HK-2 (cell line): ENCODE measurements at regions not wholly inside any gene's neighbourhood (a gene's known extent, or its start where the extent isn't known, plus 50 kb on each side); places are given as distances from the start of the nearest gene placed in this dataset.
"Not testable (repeated sequence)": the region's sequence is repeated elsewhere in the genome, so short reads cannot be mapped to it uniquely, and the experiment has no call there.

ENCODE experiments used
- DNase-seq: peaks from one replicate; pipeline ENCODE4 v3.0.0-alpha.2; 2018; ENCODE audit not compliant: unreplicated experiment

DNA sequence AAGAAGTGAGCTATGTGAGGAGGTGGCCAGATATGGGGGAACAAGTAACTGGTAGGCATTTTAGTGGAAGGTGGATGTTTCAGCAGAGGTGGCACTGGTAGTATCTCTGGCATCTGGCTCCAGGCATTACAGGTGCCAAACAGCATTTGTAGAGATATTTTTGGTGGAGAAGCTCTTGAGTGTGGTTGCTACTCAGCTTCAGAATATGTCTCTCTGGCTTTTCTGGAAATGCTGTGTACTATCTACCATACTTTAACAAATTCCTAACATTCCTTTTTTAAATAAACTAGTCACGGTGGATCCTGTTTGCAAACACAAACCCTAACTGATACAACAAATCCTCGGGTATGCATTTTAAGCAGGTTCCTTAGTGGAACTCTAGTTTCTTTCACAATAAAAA is 128.0 kb downstream of the BARX2 start:
- DNase-seq, result no peak

DNA sequence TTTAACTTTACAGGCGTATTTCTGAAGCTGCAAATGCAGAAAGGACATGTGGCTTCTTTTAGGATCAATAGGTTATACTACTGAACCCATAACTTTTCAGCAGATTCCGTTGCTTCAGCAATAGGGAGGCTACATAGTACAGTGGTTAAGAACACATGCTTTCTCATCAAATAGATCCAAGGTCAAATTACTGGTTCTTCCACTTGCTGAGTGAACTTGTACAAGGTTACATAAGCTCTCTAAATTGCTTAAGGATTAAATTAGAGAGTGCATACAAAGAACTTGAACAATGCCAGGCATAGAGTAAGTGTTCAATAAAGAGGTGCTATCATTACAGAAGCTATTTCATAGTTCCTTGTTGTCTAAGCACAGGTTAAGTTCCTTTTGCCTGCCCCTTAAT is 129.6 kb downstream of the BARX2 start:
- DNase-seq, result no peak

- no peak for DNase-seq
Measured at GRCh38 chr11:129508163-129508562, 132.5 kb downstream of the BARX2 start.

DNA sequence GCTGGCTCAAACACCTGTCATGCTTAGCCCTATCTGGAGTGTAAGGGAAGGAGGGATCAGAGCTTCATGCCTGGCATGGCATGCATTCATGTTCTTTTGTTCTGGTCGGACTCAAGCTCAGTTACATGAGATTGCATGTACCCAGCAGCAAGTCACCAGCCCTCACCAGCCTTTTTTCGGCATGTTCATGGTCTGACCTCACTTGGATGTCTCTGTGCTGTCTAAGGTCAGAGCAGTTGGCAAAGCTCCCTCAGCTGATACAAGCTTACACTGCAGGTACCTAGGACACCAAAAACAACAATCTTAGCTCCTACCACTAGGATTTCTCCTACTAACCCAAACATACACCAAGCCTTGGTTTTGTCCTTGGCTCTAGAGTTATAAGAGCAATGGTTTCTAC is 152.6 kb downstream of the BARX2 start:
- no peak for DNase-seq

GRCh38 chr11:129530154-129530895 is 154.7 kb downstream of the BARX2 start:
- no peak for DNase-seq

GRCh38 chr11:129533395-129533794 is 157.7 kb downstream of the BARX2 start:
- DNase-seq, result no peak

- no peak for DNase-seq
Measured at GRCh38 chr11:129536338-129536737, 160.7 kb downstream of the BARX2 start.

DNA sequence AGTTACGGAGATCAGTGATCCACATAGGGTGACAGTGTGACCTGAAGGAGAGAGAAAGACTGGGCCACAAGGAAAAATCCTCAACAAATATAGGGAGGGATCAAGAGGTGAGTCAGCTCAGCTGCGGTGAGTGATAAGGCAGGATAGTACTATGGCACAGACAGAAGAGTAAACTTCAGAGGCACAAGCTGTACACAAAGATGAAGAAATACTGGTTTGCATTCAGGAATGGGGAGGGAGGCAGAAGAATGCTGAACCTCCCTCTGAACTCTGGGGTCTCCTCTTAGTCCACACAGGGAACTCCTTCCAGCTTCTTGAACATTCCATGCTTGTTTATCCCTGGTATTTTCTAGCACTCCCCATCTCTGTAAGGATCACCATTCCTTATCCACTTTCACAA is 162.7 kb downstream of the BARX2 start:
- no peak for DNase-seq

- DNase-seq, result no peak
Measured at GRCh38 chr11:129543515-129544290, 168.1 kb downstream of the BARX2 start.

- no peak for DNase-seq
Measured at GRCh38 chr11:129544691-129545090, 169.0 kb downstream of the BARX2 start.

DNA sequence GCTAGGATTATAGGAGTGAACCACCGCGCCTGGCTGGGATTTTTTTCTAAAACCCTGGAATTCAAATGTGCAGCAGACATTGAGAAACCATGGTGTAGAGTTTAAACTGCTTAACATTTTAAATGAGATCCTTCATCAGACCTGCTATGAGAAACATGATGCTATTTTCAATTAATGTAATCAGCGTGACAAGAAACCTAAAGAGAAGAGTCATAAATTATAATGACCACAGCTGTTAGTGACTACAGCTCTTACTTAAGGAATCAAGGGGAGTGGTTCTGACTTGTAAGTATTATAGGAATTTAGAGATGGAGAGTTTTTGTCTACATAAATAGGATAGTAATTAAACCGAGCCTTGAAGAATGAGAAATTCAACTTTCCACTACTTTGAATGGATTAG is 170.6 kb downstream of the BARX2 start:
- DNase-seq, result no peak

GRCh38 chr11:129557421-129557820 is 181.8 kb downstream of the BARX2 start:
- no peak for DNase-seq

DNA sequence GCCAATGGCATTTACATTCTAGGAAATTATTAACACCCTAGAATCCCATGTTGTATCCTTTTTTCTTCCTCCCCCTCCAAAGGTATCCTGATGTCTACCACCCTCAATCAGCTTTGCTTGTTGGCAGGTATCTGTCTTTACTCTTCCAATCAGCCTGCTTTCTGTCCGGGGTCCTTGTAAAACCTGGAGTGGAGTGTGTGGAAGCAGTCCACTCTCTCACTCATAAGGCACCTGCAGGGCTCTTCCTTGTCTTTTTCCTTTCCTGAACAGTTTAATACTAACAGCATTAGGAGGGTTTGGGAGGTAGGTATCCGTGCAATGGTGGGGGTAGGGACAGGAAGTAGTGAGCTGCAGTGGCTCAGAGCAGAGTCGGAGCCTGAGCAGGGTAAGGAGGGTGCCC is 193.4 kb downstream of the BARX2 start:
- no peak for DNase-seq

DNA sequence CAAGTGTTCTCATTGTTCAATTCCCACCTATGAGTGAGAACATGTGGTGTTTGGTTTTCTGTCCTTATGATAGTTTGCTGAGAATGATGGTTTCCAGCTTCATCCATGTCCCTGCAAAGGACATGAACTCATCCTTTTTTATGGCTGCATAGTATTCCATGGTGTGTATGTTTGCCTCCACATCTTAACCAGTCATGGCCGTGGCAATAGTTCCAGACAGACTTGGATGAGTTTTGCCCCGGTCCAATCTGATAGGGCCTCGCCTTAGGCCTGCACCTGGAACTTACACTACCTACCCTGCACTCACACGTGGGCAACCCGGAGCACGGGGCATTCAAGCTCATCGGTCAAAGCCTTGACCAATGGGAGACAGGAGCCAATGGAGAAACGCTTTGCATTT is 197.0 kb downstream of the BARX2 start:
- not testable (repeated sequence) for DNase-seq

DNA sequence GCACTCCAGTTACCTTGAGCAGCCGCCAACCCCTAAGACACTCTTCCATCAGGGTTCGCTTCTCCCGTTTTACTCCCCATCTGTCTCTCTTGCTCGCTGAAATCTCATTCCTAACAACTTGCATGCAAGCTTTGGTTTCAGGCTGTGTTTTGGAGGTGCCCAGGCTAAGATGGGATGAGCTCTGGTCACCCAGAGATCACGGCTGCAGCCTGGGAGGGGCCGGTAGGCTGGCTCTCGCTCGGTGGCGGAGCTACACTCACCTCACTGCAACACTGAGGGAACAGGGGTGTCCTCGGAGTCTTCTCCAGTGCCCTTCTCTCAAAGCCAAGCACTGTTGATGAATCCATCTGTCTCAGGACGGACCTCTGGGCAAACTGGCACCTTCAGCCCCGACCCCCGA is 197.5 kb downstream of the BARX2 start:
- no peak for DNase-seq

- DNase-seq, result no peak
Measured at GRCh38 chr11:129574431-129574830, 198.8 kb downstream of the BARX2 start.

- DNase-seq, result no peak
Measured at GRCh38 chr11:129576652-129577051, 201.0 kb downstream of the BARX2 start.

- no peak for DNase-seq
Measured at GRCh38 chr11:129578006-129578405, 202.4 kb downstream of the BARX2 start.

DNA sequence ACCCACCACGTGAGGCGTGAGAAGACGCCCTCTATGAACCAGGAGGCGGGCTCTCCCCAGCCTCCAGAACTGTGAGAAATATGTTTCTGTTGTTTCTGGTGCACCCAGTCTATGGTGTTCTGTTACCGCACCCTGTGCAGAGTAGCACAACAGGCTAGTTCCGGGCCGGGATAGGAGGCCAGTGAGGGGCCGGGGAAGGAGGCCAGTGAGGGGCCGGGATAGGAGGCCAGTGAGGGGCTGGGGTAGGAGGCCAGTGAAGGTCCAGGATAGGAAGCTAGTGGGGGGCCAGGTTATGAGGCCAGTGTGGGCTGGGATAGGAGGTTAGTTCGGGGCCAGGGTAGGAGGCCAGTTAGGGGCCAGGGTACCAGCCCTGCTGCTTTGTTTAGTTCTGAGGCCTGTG is 204.6 kb downstream of the BARX2 start:
- no peak for DNase-seq

GRCh38 chr11:129584316-129584715 is 208.7 kb downstream of the BARX2 start:
- no peak for DNase-seq

- DNase-seq, result no peak
Measured at GRCh38 chr11:129589190-129589860, 213.7 kb downstream of the BARX2 start.

GRCh38 chr11:129590030-129590752 is 214.5 kb downstream of the BARX2 start:
- DNase-seq, result no peak
